Gastrocnemius medialis (tissue), 4 donors: ENCODE measurements at regions not wholly inside any gene's neighbourhood (a gene's known extent, or its start where the extent isn't known, plus 50 kb on each side); places are given as distances from the start of the nearest gene placed in this dataset.

Source experiments
- ATAC-seq, 2 donors: fragments of 150-250 bp; one replicate each; pipeline ENCODE4 v1.9.1; 2016
- DNase-seq, 2 donors: peaks; one replicate each; pipeline ENCODE4 v3.0.0-alpha.2; 2019
- H3K27ac ChIP-seq, 4 donors: fragments of 200-600 bp; sonication (generic); 1 replicate in 1 of 4; 2 replicates in 3 of 4; pipeline ENCODE4 v1.5.1; 2016 to 2018; ENCODE audit warnings: mild to moderate bottlenecking in 2 of 4, moderate library complexity in 1 of 4
- H3K27me3 ChIP-seq, 3 donors: fragments of 200-600 bp; sonication (generic) in 2 of 3; 1 replicate in 1 of 3; 2 replicates in 2 of 3; pipeline versions ENCODE4 v1.5.1 to v1.6.0; 2016 to 2019; ENCODE audit warnings: mild to moderate bottlenecking in 1 of 3, moderate library complexity in 1 of 3
- H3K36me3 ChIP-seq, 2 donors: fragments of 200-600 bp; sonication (generic) in 1 of 2; one replicate each; pipeline ENCODE4 v1.5.1; 2017 to 2018
- H3K4me1 ChIP-seq, 2 donors: fragments of 200-600 bp; sonication (generic) in 1 of 2; one replicate each; pipeline ENCODE4 v1.5.1; 2016 to 2017; ENCODE audit warnings: mild to moderate bottlenecking in 2 of 2
- H3K4me3 ChIP-seq, 4 donors: fragments of 200-600 bp; sonication (generic) in 3 of 4; 1 replicate in 1 of 4; 2 replicates in 3 of 4; pipeline ENCODE4 v1.5.1; 2016 to 2019; ENCODE audit warnings: mild to moderate bottlenecking in 2 of 4
- H3K9me3 ChIP-seq, 3 donors: fragments of 200-600 bp; sonication (generic) in 2 of 3; 1 replicate in 1 of 3; 2 replicates in 2 of 3; pipeline ENCODE4 v1.5.1; 2016 to 2019
- CTCF ChIP-seq, 5 experiments: fragments of 450-650 bp in 3 of 5; fragments of 200-600 bp in 2 of 5; sonication (generic) in 2 of 5; IDR thresholded peaks in 4 of 5; conservative IDR thresholded peaks in 1 of 5; 1 replicate in 4 of 5; 2 replicates in 1 of 5; pipeline ENCODE4 v1.5.1; 2016 to 2019; ENCODE audit warnings: antibody characterized with exemption in 5 of 5, mild to moderate bottlenecking in 3 of 5, moderate library complexity in 3 of 5
- POLR2A ChIP-seq, 2 donors: fragments of 450-650 bp; IDR thresholded peaks; one replicate each; pipeline ENCODE4 v1.6.1; 2017; ENCODE audit warnings: antibody characterized with exemption in 2 of 2, mild to moderate bottlenecking in 2 of 2, moderate library complexity in 2 of 2
- in situ Hi-C, 4 donors: fragments of 200-750 bp; cut with MboI; loops; one replicate each; pipeline versions ENCODE4 v1.15.0 to v1.8.0; 2017; ENCODE audit warnings: low sequenced_read_pairs in 4 of 4
- intact Hi-C: fragments of 100-400 bp; cut with DNase I; formaldehyde crosslinking; loops from one replicate; pipeline ENCODE4 v1.15.1; 2023; ENCODE audit warnings: low total_unique reads

DNA sequence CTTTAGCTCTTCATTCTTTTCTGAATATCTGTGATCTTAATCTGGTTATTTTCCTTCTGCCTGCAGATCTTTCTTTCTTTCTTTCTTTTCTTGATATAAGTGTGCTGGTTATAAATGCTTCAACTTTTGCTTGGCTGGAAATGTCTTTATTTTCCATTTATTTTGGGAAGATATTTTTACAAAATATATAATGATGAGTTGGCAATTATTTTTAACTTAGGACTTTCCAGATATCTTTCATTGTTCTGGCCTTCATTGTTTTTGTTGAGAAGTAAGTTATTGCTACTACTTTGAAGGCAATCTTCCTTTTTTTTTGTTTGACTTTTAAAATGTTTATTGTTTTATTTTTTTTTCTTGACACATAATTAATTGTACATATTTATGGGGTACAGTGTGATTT is 75.3 kb downstream of the ZNF503 start:
- DNase-seq (no peak), ATAC-seq (no peak)
- no peaks in the 10 kb centered on the region for H3K27me3 ChIP-seq
- H3K4me3 ChIP-seq, result no peak overlapping the region
- in situ Hi-C loops, result no loop called here
- no peaks in the 10 kb centered on the region for H3K4me1 ChIP-seq
- no peaks in the 10 kb centered on the region for H3K36me3 ChIP-seq
- no peak for TF ChIP-seq CTCF (IDR thresholded peaks at IDR 0.05 in 4 of 5, conservative IDR thresholded peaks at IDR 0.05 in 1 of 5)
- TF ChIP-seq POLR2A (IDR thresholded peaks at IDR 0.05), result no peak
- H3K9me3 ChIP-seq, result no peaks in the 10 kb centered on the region
- no peak overlapping the region for H3K27ac ChIP-seq
- intact Hi-C loops, result no loop called here

GRCh38 chr10:75319274-75319673 is 82.3 kb downstream of the ZNF503 start:
- no peaks in the 10 kb centered on the region for H3K4me1 ChIP-seq

DNA sequence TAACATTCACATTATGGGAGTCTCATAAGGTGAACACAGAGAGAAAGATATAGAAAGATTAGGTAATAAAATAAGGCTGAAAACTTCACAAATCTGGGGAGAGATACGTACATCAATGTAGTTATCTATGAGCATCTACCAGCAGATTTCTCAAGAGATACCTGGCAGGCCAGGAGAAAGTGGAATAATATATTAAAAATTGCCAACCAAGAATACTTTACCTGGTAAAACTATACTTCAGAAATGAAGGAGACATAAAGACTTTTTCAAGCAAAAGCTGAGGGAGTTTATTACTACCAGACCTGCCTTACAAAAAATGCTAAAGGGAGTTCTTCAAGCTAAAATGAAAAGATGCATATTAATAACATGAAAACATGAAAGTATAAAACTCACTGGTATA is 78.8 kb upstream of the COMTD1 start:
- no peak for DNase-seq
- Histone ChIP-seq H3K36me3 (no peaks in the 10 kb centered on the region), H3K9me3 (peaks cover 0 to 5% (median 3%) of the 10 kb centered on the region in 3 donors), H3K4me3 (no peak overlapping the region), H3K4me1 (no peaks in the 10 kb centered on the region), H3K27ac (no peak overlapping the region), H3K27me3 (no peaks in the 10 kb centered on the region)
- in situ Hi-C loops, result no loop called here
- TF ChIP-seq CTCF (IDR thresholded peaks at IDR 0.05 in 4 of 5, conservative IDR thresholded peaks at IDR 0.05 in 1 of 5), result no peak
- no peak for TF ChIP-seq POLR2A (IDR thresholded peaks at IDR 0.05)
- no peak for ATAC-seq
- intact Hi-C loops, result no loop called here

More at GRCh38 chr10:75319274-75319673, 82.3 kb downstream of the ZNF503 start:
- in situ Hi-C loops (no loop called here), intact Hi-C loops (no loop called here)
- no peak for ATAC-seq
- DNase-seq, result no peak
- TF ChIP-seq CTCF (IDR thresholded peaks at IDR 0.05 in 4 of 5, conservative IDR thresholded peaks at IDR 0.05 in 1 of 5), result no peak
- no peak for TF ChIP-seq POLR2A (IDR thresholded peaks at IDR 0.05)
- Histone ChIP-seq H3K4me3 (no peak overlapping the region), H3K27me3 (no peaks in the 10 kb centered on the region), H3K27ac (no peak overlapping the region), H3K36me3 (no peaks in the 10 kb centered on the region), H3K9me3 (peaks cover 0 to 5% (median 3%) of the 10 kb centered on the region in 3 donors)

GRCh38 chr10:75312440-75312839 is 76.7 kb upstream of the COMTD1 start:
- no peak overlapping the region for H3K4me3 ChIP-seq
- H3K4me1 ChIP-seq, result no peaks in the 10 kb centered on the region
- DNase-seq (no peak), ATAC-seq (no peak)
- no peaks in the 10 kb centered on the region for H3K9me3 ChIP-seq
- no peak overlapping the region for H3K27ac ChIP-seq
- H3K27me3 ChIP-seq, result no peaks in the 10 kb centered on the region
- TF ChIP-seq CTCF (IDR thresholded peaks at IDR 0.05 in 4 of 5, conservative IDR thresholded peaks at IDR 0.05 in 1 of 5), result no peak
- no peak for TF ChIP-seq POLR2A (IDR thresholded peaks at IDR 0.05)
- H3K36me3 ChIP-seq, result no peaks in the 10 kb centered on the region
- intact Hi-C loops, result no loop called here
- in situ Hi-C loops, result no loop called here

DNA sequence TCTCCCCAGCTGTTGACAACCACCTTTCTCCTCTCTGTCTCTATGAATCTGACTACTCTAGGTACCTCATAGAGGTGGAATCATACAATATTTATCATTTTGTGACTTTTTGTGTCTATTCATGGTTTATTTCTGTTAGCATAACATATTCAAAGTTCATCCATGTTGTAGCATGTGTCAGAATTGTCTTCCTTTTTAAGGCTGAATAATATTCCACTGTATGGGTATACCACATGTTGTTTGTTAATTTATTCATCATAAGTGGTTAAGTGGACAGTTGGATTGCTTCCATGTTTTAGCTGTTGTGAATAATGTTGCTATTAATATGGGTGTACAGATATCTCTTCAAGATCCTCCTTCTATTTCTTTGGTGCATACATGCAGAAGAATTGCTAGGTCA is 69.9 kb upstream of the COMTD1 start:
- H3K27me3 ChIP-seq, result no peaks in the 10 kb centered on the region
- no peaks in the 10 kb centered on the region for H3K4me1 ChIP-seq
- intact Hi-C loops (no loop called here), in situ Hi-C loops (no loop called here)
- DNase-seq (no peak), ATAC-seq (no peak)
- H3K4me3 ChIP-seq, result no peak overlapping the region
- no peak for TF ChIP-seq CTCF (IDR thresholded peaks at IDR 0.05 in 4 of 5, conservative IDR thresholded peaks at IDR 0.05 in 1 of 5)
- no peak for TF ChIP-seq POLR2A (IDR thresholded peaks at IDR 0.05)
- H3K27ac ChIP-seq, result no peak overlapping the region
- no peaks in the 10 kb centered on the region for H3K36me3 ChIP-seq
- no peaks in the 10 kb centered on the region for H3K9me3 ChIP-seq
